ENCODE measurements at regions not wholly inside any gene's neighbourhood (a gene's known extent, or its start where the extent isn't known, plus 50 kb on each side); places are given as distances from the start of the nearest gene placed in this dataset.

- TF ChIP-seq DZIP1 (CRISPR knock-in tag; IDR thresholded peaks at IDR 0.05) (no peak), ZNF761 (CRISPR knock-in tag; conservative IDR thresholded peaks at IDR 0.05) (no peak), RELA (CRISPR knock-in tag; IDR thresholded peaks at IDR 0.05) (no peak)
- no peaks in the 10 kb centered on the region for H3K4me1 ChIP-seq (ENCODE audit: insufficient read depth, low read length)
- in situ Hi-C loops (cut with HindIII; ENCODE audit: extremely low pct_ligation_motif_present, low pct_unique_long_range_greater_than_20kb) (no loop called here), intact Hi-C loops (cut with micrococcal nuclease; ENCODE audit: unreplicated experiment) (no loop called here)
- no peak overlapping the region for H3K4me3 ChIP-seq (replicated peaks in 1 of 3; ENCODE audit: insufficient read depth in 1 of 3, low read depth in 2 of 3, low read length in 3 of 3)
- no peak overlapping the region for H3K4me2 ChIP-seq (ENCODE audit: low read depth, low read length)
- FAIRE-seq (no peak), DNase-seq (ENCODE audit: low spot score) (no peak), ATAC-seq (no peak)
- WGBS (ENCODE audit: low lambda C conversion rate), result 33% methylated on average over 8 of the region's 8 CpGs
- no peak overlapping the region for H3K27ac ChIP-seq (ENCODE audit: extremely low read length, insufficient read depth, low read length)
- ChIA-PET POLR2A (no interaction called here), CTCF (ENCODE audit: low intra/inter-chr PET ratio, low total read pairs) (no interaction called here)
- no peaks in the 10 kb centered on the region for H3K27me3 ChIP-seq (ENCODE audit: control insufficient read depth in 1 of 2, insufficient read depth in 2 of 2, low read length in 2 of 2)
- H3K36me3 ChIP-seq (replicated peaks in 1 of 2; ENCODE audit: control insufficient read depth in 1 of 2, insufficient read depth in 2 of 2, low read length in 2 of 2), result no peaks in the 10 kb centered on the region
- H3K9me3 ChIP-seq (ENCODE audit: low read length), result no peaks in the 10 kb centered on the region
- no peaks in the 10 kb centered on the region for H4K20me1 ChIP-seq (ENCODE audit: insufficient read depth, low read length)
- no peak overlapping the region for H3K9ac ChIP-seq (ENCODE audit: insufficient read depth, low read depth, low read length)
- no peak overlapping the region for H2AFZ ChIP-seq (ENCODE audit: low read length)
- BruUV-seq (replicated peaks), result no TSS peak
- H3K79me2 ChIP-seq (ENCODE audit: insufficient read depth, low read length), result no peaks in the 10 kb centered on the region
Observed at GRCh38 chr4:182042945-182043344, 200.3 kb upstream of the TENM3 start.

GRCh38 chr4:182048871-182049270 is 194.3 kb upstream of the TENM3 start:
- H3K27ac ChIP-seq (ENCODE audit: extremely low read length, insufficient read depth, low read length), result no peak overlapping the region

More at GRCh38 chr4:182048871-182049270, 194.3 kb upstream of the TENM3 start:
- no peak for TF ChIP-seq KDM3A (CRISPR knock-in tag; IDR thresholded peaks at IDR 0.05; ENCODE audit: low read depth)
- no peak for TF ChIP-seq ZNF883 (CRISPR knock-in tag; IDR thresholded peaks at IDR 0.05; ENCODE audit: not compliant biosample characterization)
- no peak for TF ChIP-seq ZNF17 (CRISPR knock-in tag; IDR thresholded peaks at IDR 0.05)
- no peak for TF ChIP-seq ZBTB39 (CRISPR knock-in tag; IDR thresholded peaks at IDR 0.05)
- no peak for TF ChIP-seq ZNF512 (CRISPR knock-in tag; IDR thresholded peaks at IDR 0.05)
- TF ChIP-seq GATAD1 (CRISPR knock-in tag; IDR thresholded peaks at IDR 0.05), result no peak
- no peak for TF ChIP-seq ZNF891 (CRISPR knock-in tag; IDR thresholded peaks at IDR 0.05)
- TF ChIP-seq MAX (IDR thresholded peaks at IDR 0.05), result no peak
- H3K4me3 ChIP-seq (replicated peaks in 1 of 3; ENCODE audit: insufficient read depth in 1 of 3, low read depth in 2 of 3, low read length in 3 of 3), result no peak overlapping the region
- H3K27me3 ChIP-seq (ENCODE audit: control insufficient read depth in 1 of 2, insufficient read depth in 2 of 2, low read length in 2 of 2), result no peaks in the 10 kb centered on the region
- ChIA-PET CTCF (ENCODE audit: low intra/inter-chr PET ratio, low total read pairs) (no interaction called here), POLR2A (no interaction called here)
- FAIRE-seq, result no peak
- no peaks in the 10 kb centered on the region for H3K79me2 ChIP-seq (ENCODE audit: insufficient read depth, low read length)
- H3K4me2 ChIP-seq (ENCODE audit: low read depth, low read length), result no peak overlapping the region
- ATAC-seq, result no peak
- no peaks in the 10 kb centered on the region for H3K9me3 ChIP-seq (ENCODE audit: low read length)
- 5% methylated on average over 1 of the region's 1 CpG for WGBS (ENCODE audit: low lambda C conversion rate)
- in situ Hi-C loops (cut with HindIII; ENCODE audit: extremely low pct_ligation_motif_present, low pct_unique_long_range_greater_than_20kb), result no loop called here
- no peak for DNase-seq (ENCODE audit: low spot score)
- no TSS peak for BruUV-seq (replicated peaks)
- intact Hi-C loops (cut with micrococcal nuclease; ENCODE audit: unreplicated experiment), result no loop called here
- no peaks in the 10 kb centered on the region for H3K36me3 ChIP-seq (replicated peaks in 1 of 2; ENCODE audit: control insufficient read depth in 1 of 2, insufficient read depth in 2 of 2, low read length in 2 of 2)
- H4K20me1 ChIP-seq (ENCODE audit: insufficient read depth, low read length), result no peaks in the 10 kb centered on the region
- H3K4me1 ChIP-seq (ENCODE audit: insufficient read depth, low read length), result no peaks in the 10 kb centered on the region
- no peak overlapping the region for H3K9ac ChIP-seq (ENCODE audit: insufficient read depth, low read depth, low read length)
- H2AFZ ChIP-seq (ENCODE audit: low read length), result no peak overlapping the region

Measured in HepG2 (cell line).